ENCODE measurements at regions not wholly inside any gene's neighbourhood (a gene's known extent, or its start where the extent isn't known, plus 50 kb on each side); places are given as distances from the start of the nearest gene placed in this dataset.

DNA sequence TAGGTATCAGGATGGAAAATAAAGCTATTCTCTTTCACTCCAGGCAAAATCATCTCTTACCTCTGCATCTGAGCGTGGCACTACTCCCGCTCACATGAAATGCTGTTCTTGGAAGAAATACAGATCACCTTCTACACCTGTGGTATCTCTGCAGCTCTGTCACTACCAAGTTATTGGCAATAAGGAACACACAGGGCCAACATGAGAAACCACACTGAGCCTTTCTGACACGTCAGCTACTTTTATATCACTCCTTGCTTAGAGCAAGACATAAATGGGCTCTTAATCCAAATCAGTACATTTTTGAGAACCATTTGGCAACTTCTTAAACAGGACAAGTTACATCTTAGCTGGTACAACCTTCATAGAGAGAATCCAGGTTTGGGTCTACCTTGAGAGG is 101.8 kb upstream of the GUCY1A1 start:
- no peak for DNase-seq
- H3K36me3 Mint-ChIP-seq (ENCODE audit: low read depth), result no peaks in the 10 kb centered on the region
- peaks cover 2% of the 10 kb centered on the region for H3K27me3 Mint-ChIP-seq
- POLR2A ChIA-PET, result no interaction called here
- no peak overlapping the region for H3K27ac Mint-ChIP-seq
- H3K4me1 Mint-ChIP-seq, result no peaks in the 10 kb centered on the region
- CTCF ChIA-PET, result interaction anchor here (0.8 kb wide), 1 partner anchor 128 kb away, joined by 3 read pairs; no protein-coding TSS in a partner anchor
- no peak overlapping the region for H3K4me3 Mint-ChIP-seq
- H3K9me3 Mint-ChIP-seq, result no peaks in the 10 kb centered on the region

DNA sequence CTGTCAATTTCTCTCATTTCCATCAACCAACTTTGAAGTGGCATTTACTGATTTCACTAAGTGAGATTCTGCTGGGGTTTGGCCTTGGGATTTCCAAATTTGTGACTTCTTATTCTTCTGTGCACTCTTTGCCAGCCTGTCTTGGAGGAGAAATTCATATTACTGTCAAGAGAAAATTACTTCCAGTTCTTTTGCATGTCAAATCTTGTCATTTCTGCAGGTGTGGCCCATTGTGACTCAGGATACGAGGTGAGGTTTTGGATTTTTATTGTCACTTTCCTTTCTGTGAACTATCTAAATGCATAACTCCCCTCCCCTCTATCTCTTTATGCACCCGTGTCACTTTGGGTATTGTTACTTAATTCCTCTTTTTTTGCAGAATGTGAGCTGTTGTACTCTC is 102.6 kb upstream of the GUCY1A1 start:
- Mint-ChIP-seq H3K9me3 (no peaks in the 10 kb centered on the region), H3K4me1 (no peaks in the 10 kb centered on the region), H3K4me3 (no peak overlapping the region), H3K27ac (no peak overlapping the region), H3K27me3 (peaks cover 2% of the 10 kb centered on the region), H3K36me3 (ENCODE audit: low read depth) (no peaks in the 10 kb centered on the region)
- no peak for DNase-seq
- CTCF ChIA-PET, result no interaction called here
- POLR2A ChIA-PET, result no interaction called here

DNA sequence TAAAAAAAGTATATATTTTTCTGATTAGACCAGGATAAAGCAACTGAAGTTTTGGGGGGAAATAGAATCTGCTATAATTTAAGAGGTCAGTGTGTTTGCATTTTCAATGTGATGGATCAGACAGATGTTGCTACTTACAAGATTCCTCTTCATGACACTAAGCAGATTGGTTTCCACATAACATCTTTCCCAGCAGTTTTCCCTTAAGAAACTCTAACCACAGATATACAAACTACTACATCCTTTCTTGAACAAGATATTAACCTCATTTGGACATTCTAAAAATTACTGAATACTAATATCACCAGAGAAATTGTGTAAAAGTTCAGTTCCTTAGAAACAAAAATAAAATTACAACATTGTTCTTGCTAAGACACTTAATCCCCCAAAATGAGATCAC is 106.7 kb upstream of the GUCY1A1 start:
- DNase-seq, result no peak
- Mint-ChIP-seq H3K36me3 (ENCODE audit: low read depth) (no peaks in the 10 kb centered on the region), H3K9me3 (no peaks in the 10 kb centered on the region), H3K27ac (no peak overlapping the region), H3K27me3 (peaks cover 5% of the 10 kb centered on the region), H3K4me3 (no peak overlapping the region), H3K4me1 (no peaks in the 10 kb centered on the region)
- POLR2A ChIA-PET, result no interaction called here
- CTCF ChIA-PET, result no interaction called here

DNA sequence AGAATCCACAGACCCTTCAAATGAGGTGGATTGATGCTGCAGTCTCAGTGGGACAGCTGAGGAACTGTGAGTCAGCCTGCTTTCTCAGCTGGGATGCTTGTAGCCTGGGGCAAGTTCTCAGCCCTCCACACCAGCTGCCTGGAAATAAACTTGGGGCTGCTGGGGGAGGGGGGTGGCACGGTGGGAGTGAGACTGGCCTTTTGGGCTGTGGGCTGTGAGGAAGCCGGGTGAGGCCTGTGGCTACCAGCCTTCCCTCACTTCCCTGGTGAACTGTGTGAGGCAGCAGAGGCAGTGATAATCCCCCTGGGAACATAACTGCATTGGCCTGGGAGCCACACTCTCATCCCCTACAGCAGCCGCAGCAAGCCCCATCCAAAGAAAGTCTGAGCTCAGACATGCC is 114.5 kb upstream of the GUCY1A1 start:
- Mint-ChIP-seq H3K9me3 (peaks cover 3% of the 10 kb centered on the region), H3K4me3 (no peak overlapping the region), H3K4me1 (no peaks in the 10 kb centered on the region), H3K27ac (no peak overlapping the region), H3K36me3 (ENCODE audit: low read depth) (no peaks in the 10 kb centered on the region), H3K27me3 (peaks cover 3% of the 10 kb centered on the region)
- ChIA-PET CTCF (no interaction called here), POLR2A (no interaction called here)
- DNase-seq, result no peak

DNA sequence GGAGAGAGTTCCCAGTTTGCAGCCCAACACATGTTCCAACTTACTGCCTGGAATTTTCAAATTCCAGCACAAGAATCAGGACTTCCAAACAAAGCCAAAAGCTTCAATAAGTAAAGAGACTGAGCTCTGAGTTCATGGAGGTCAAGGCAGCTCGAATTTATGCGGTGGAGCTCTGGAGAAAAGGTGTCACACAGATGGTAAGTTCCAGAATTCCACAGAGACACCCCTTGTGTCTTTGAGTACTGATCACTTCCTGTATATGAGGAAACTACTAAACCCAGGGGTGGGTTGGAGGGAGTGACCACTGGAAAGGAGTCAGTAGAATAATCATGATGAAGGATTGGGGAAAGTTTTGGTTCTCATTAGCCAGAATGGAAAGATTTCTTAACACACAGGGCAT is 118.5 kb upstream of the GUCY1A1 start:
- Mint-ChIP-seq H3K4me1 (no peaks in the 10 kb centered on the region), H3K9me3 (peaks cover 3% of the 10 kb centered on the region), H3K27ac (no peak overlapping the region), H3K27me3 (peaks cover 1% of the 10 kb centered on the region), H3K36me3 (ENCODE audit: low read depth) (no peaks in the 10 kb centered on the region), H3K4me3 (no peak overlapping the region)
- POLR2A ChIA-PET, result no interaction called here
- no peak for DNase-seq
- CTCF ChIA-PET, result no interaction called here

DNA sequence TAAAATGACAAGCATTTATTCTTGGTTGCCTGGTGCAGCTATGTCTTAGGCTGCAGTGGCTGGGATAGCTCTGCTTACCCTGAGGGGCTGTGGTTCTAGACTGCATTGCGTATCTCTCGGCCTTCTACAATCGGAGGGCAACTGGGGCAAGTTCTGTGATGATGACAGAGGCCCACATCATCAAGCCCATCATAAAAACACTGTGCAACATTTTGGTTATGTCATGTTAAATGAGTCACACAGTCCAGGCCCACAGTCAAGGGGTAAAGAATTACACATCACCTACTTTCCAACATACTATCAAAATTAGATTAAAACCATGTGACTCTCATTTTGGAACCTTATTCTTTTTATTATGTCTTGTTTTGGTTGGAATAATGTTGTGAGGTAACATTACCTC is 120.2 kb upstream of the GUCY1A1 start:
- Mint-ChIP-seq H3K27me3 (no peaks in the 10 kb centered on the region), H3K4me3 (no peak overlapping the region), H3K27ac (no peak overlapping the region), H3K4me1 (no peaks in the 10 kb centered on the region), H3K36me3 (ENCODE audit: low read depth) (no peaks in the 10 kb centered on the region), H3K9me3 (peaks cover 3% of the 10 kb centered on the region)
- DNase-seq, result no peak
- CTCF ChIA-PET, result no interaction called here
- POLR2A ChIA-PET, result no interaction called here

DNA sequence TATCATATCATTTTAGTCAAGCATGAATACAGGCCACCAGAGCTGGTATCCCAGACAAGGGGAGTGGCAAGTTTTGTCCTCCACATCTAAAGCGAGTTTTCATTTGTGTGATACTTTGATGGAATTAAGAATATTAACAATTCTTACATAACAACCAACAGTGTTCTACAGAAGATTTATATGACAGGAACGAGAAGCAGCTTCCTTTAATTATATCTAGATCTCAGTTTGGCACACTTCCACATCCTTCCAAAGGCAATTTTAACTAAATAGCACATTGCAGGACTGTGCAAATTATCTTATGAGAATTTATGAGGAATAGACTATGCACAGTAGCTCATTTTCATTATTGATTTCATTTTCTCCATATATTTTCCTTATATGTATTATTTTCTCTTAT is 121.2 kb upstream of the GUCY1A1 start:
- H3K9me3 Mint-ChIP-seq, result no peaks in the 10 kb centered on the region
- no peak overlapping the region for H3K27ac Mint-ChIP-seq
- no peaks in the 10 kb centered on the region for H3K36me3 Mint-ChIP-seq (ENCODE audit: low read depth)
- H3K4me1 Mint-ChIP-seq, result no peaks in the 10 kb centered on the region
- POLR2A ChIA-PET, result no interaction called here
- CTCF ChIA-PET, result no interaction called here
- no peak overlapping the region for H3K4me3 Mint-ChIP-seq
- H3K27me3 Mint-ChIP-seq, result no peaks in the 10 kb centered on the region
- DNase-seq, result no peak

DNA sequence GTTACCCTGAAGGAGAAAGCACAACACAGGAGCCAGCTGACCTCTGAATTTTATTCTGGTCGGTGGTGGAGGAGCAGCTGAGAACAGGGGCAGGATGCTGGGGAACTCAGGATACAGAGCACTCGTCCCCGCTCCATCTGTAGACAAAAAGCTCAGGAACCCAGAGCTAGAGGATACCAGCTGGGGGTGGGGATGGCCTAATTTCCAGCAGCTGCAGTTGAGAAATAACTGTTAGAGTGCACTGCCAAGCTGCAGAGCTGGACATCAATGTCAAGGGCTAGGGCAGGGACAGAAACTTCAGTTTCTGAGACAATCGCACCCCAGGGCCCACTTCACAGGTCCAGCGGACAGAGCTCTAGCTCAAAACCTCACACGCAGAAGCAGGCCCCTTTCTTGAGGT is 122.1 kb upstream of the GUCY1A1 start:
- Mint-ChIP-seq H3K27ac (no peak overlapping the region), H3K36me3 (ENCODE audit: low read depth) (no peaks in the 10 kb centered on the region), H3K27me3 (no peaks in the 10 kb centered on the region), H3K4me1 (no peaks in the 10 kb centered on the region), H3K9me3 (no peaks in the 10 kb centered on the region), H3K4me3 (no peak overlapping the region)
- POLR2A ChIA-PET, result no interaction called here
- CTCF ChIA-PET, result no interaction called here
- DNase-seq, result no peak

DNA sequence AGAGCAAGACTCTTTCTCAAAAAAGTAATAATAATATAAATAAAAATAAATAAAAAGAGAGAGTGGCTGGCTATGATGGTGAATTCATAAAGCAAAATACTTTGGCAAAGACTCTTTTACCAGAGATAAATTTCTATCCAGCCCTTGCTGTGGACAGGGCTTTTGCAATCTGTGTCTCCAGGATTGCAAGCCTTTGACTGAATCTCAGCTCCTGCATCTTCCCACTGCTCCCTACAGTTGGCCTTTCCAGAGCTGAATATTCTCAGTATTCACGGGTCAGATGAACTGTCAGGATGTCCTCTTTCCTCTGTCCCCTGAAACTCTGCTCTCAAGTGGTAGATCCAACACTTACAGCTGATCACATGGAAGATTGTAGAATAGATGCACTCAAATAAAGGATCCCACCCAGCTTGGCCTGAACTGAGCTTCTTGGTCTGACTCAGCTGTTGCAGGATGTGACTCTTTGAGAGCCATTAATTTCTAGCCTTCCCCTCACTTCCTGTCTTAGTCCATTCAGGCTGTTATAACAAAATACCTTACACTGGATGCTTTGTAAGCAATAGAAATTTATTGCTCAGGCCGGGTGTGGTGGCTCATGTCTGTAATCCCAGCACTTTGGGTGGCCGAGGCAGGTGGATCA is 123.4 kb upstream of the GUCY1A1 start:
- Mint-ChIP-seq H3K4me3 (no peak overlapping the region), H3K27me3 (no peaks in the 10 kb centered on the region), H3K4me1 (no peaks in the 10 kb centered on the region), H3K36me3 (ENCODE audit: low read depth) (no peaks in the 10 kb centered on the region), H3K9me3 (no peaks in the 10 kb centered on the region), H3K27ac (no peak overlapping the region)
- DNase-seq, result no peak
- CTCF ChIA-PET, result no interaction called here
- POLR2A ChIA-PET, result no interaction called here

DNA sequence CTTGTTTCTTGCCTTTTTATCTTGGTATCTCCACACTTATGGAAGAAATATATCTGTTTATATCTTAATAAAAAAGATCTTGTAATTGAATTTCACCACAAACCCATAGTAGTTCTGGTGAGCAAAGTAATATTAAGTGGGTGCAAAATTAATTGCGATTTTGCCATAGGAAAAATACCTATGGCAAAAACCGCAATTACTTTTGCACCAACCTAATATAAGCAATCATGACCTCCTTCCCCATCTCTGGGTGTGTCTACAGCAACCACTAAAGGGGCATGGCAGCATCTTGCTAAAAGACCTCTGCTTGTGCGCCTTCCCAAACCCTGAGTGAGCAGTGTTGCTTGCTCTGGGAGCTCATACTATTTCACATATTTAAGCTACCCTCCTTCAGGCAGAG is 124.2 kb upstream of the GUCY1A1 start:
- CTCF ChIA-PET, result no interaction called here
- Mint-ChIP-seq H3K27me3 (no peaks in the 10 kb centered on the region), H3K36me3 (ENCODE audit: low read depth) (no peaks in the 10 kb centered on the region), H3K4me3 (no peak overlapping the region), H3K4me1 (no peaks in the 10 kb centered on the region), H3K9me3 (no peaks in the 10 kb centered on the region), H3K27ac (no peak overlapping the region)
- POLR2A ChIA-PET, result no interaction called here
- DNase-seq, result no peak

DNA sequence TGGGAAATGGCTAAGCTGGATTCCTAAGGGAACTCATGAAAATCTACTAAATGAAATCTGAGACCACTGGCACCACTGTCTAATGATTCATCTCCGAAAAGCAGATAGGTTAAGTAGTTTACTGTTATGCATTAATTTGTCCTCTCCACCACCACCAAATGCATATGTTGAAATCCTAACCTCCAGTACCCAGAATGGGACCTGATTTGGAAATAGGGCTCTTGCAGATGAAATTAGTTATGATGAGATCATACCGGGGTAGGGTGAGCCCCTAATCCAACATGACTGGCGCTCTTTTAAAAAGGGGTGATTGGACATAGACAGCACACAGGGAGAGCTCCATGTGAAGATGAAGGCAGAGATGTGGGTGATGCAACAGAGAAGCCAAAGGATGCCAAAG is 124.9 kb upstream of the GUCY1A1 start:
- H3K4me3 Mint-ChIP-seq, result no peak overlapping the region
- no peaks in the 10 kb centered on the region for H3K9me3 Mint-ChIP-seq
- DNase-seq, result no peak
- H3K4me1 Mint-ChIP-seq, result no peaks in the 10 kb centered on the region
- no peaks in the 10 kb centered on the region for H3K36me3 Mint-ChIP-seq (ENCODE audit: low read depth)
- ChIA-PET CTCF (no interaction called here), POLR2A (no interaction called here)
- no peaks in the 10 kb centered on the region for H3K27me3 Mint-ChIP-seq
- no peak overlapping the region for H3K27ac Mint-ChIP-seq

DNA sequence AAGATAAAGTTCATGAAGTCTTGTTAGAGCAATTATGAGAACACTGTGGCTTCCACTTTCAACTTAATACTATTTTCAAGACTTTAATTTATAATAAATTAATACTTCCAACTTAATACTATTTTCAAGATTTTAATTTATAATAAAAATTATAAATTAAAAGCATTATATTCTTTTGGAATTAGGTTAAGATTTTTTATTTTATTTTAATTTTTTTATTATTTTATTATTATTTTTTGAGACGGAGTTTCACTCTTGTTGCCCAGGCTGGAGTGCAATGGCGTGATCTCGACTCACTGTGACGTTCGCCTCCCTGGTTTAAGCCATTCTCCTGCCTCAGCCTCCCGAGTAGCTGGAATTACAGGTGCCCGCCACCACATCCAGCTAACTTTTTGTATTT is 126.0 kb upstream of the GUCY1A1 start:
- CTCF ChIA-PET, result no interaction called here
- Mint-ChIP-seq H3K9me3 (no peaks in the 10 kb centered on the region), H3K4me3 (no peak overlapping the region), H3K4me1 (no peaks in the 10 kb centered on the region), H3K27me3 (no peaks in the 10 kb centered on the region), H3K27ac (no peak overlapping the region), H3K36me3 (ENCODE audit: low read depth) (no peaks in the 10 kb centered on the region)
- POLR2A ChIA-PET, result no interaction called here
- no peak for DNase-seq

DNA sequence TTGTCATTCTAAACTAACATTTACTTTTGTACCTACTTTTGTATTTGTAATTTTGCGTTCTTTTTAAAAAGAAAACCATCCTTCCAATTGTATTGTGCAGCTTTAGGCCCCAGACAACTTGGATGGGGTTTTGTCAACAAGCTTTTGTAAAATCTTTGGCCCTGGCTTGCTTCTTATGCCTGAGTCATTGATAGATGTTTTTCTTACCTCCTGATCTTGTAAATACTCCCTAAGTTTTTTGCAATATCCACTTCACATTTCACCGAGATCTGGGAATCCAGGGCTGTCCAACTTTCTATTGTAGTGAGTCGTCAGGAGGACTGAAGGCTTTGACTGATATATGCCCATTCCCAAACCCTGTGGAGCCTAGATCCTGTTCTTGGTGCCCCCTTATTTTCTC is 126.9 kb upstream of the GUCY1A1 start:
- Mint-ChIP-seq H3K27me3 (no peaks in the 10 kb centered on the region), H3K27ac (no peak overlapping the region), H3K36me3 (ENCODE audit: low read depth) (no peaks in the 10 kb centered on the region), H3K9me3 (no peaks in the 10 kb centered on the region), H3K4me3 (no peak overlapping the region), H3K4me1 (no peaks in the 10 kb centered on the region)
- POLR2A ChIA-PET, result no interaction called here
- no peak for DNase-seq
- CTCF ChIA-PET, result no interaction called here

DNA sequence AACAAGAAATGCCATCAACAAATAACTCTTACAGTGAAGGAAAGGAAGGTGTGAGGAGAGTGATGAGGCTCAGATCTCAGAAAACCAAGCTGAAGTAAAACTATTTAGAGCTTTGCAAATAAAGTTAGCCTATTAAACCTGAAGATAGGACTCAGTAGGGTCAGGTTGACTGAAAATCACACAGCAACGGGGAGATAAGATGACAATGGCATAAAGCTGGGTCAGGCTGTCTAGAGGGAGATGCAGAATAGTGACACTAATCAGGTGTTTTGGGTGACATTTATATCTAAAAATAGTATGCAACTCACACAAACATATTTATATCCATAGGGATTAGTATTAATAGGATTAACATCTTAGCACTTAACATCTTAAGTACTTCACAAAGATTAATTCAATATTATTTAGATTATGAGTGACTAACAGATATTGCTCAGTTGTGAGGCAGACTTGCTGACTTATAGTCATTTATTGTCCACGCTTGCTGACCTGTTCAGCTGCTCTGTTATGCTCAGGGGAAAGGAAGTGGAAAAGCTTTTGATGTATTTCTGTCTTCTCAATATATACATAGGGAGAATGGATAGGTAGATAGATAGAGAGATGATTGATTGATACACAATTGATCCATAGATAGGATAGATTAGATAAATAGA is 130.7 kb upstream of the GUCY1A1 start:
- CTCF ChIA-PET, result no interaction called here
- Mint-ChIP-seq H3K27me3 (no peaks in the 10 kb centered on the region), H3K4me3 (no peak overlapping the region)

More for the DNA sequence above, 130.7 kb upstream of the GUCY1A1 start:
- DNase-seq, result no peak
- Mint-ChIP-seq H3K9me3 (no peaks in the 10 kb centered on the region), H3K36me3 (ENCODE audit: low read depth) (no peaks in the 10 kb centered on the region), H3K4me1 (no peaks in the 10 kb centered on the region), H3K27ac (no peak overlapping the region)
- POLR2A ChIA-PET, result no interaction called here

All from activated CD4-positive, alpha-beta memory T cell treated with anti-CD3 and anti-CD28 coated beads, Interleukin-2, amount 10 ng/mL, durations not matched to agents 7 days and 5 days (primary cell).